Loucy (cell line): ENCODE measurements at regions not wholly inside any gene's neighbourhood (a gene's known extent, or its start where the extent isn't known, plus 50 kb on each side); places are given as distances from the start of the nearest gene placed in this dataset.

ENCODE experiments used
- H2AFZ ChIP-seq: fragments of 200-600 bp; sonication (generic); 2 replicates; pipeline ENCODE4 v1.6.0; 2016; ENCODE audit warnings: antibody characterized with exemption, mild to moderate bottlenecking, low read length, moderate library complexity
- H3F3A ChIP-seq: fragments of 200-600 bp; 2 replicates; pipeline ENCODE4 v1.6.0; 2016; ENCODE audit warnings: antibody characterized with exemption, low read depth, mild to moderate bottlenecking
- H3K27me3 ChIP-seq: fragments of 200-600 bp; sonication (generic); 2 replicates; pipeline ENCODE4 v1.6.1; 2014; ENCODE audit warnings: low read length, mild to moderate bottlenecking; ENCODE audit not compliant: insufficient read depth, poor library complexity, severe bottlenecking
- H3K36me3 ChIP-seq: fragments of 200-600 bp; sonication (generic); 2 replicates; pipeline ENCODE4 v1.6.1; 2016; ENCODE audit warnings: low read length; ENCODE audit not compliant: insufficient read depth
- H3K4me1 ChIP-seq: fragments of 200-600 bp; sonication (generic); 2 replicates; pipeline ENCODE4 v1.5.1; 2014; ENCODE audit warnings: low read length, mild to moderate bottlenecking; ENCODE audit not compliant: insufficient read depth, poor library complexity, severe bottlenecking
- H3K4me2 ChIP-seq: fragments of 200-600 bp; sonication (generic); 2 replicates; pipeline ENCODE4 v1.6.0; 2014; ENCODE audit warnings: antibody characterized with exemption, low read length, low read depth, mild to moderate bottlenecking; ENCODE audit not compliant: poor library complexity, severe bottlenecking
- H3K4me3 ChIP-seq: fragments of 200-600 bp; sonication (generic); 2 replicates; pipeline ENCODE4 v1.5.1; 2014; ENCODE audit warnings: low read length, mild to moderate bottlenecking, mixed read lengths; ENCODE audit not compliant: poor library complexity, severe bottlenecking
- H3K79me2 ChIP-seq: fragments of 200-600 bp; sonication (generic); 2 replicates; pipeline ENCODE4 v1.6.1; 2014; ENCODE audit warnings: low read length; ENCODE audit not compliant: insufficient read depth
- H3K9ac ChIP-seq: fragments of 200-600 bp; sonication (generic); 2 replicates; pipeline ENCODE4 v1.6.0; 2014; ENCODE audit warnings: mild to moderate bottlenecking, low read depth, low read length, moderate library complexity; ENCODE audit not compliant: poor library complexity, severe bottlenecking
- H3K9me2 ChIP-seq: fragments of 200-600 bp; sonication (generic); replicated peaks from 2 replicates; pipeline ENCODE4 v1.6.1; 2016; ENCODE audit warnings: low read depth, low read length, mixed read lengths
- H3K9me3 ChIP-seq: fragments of 200-600 bp; sonication (generic); 2 replicates; pipeline ENCODE4 v1.6.1; 2014; ENCODE audit warnings: mild to moderate bottlenecking, antibody characterized with exemption, low read length, low read depth; ENCODE audit not compliant: insufficient read depth
- H4K20me1 ChIP-seq: fragments of 200-600 bp; sonication (generic); 2 replicates; pipeline ENCODE4 v1.6.0; 2014; ENCODE audit warnings: antibody characterized with exemption, low read length, mild to moderate bottlenecking; ENCODE audit not compliant: insufficient read depth, poor library complexity, severe bottlenecking
- EZH2phosphoT487 ChIP-seq: fragments of 200-600 bp; IDR thresholded peaks from 2 replicates; pipeline ENCODE4 v1.6.1; 2018; ENCODE audit warnings: antibody characterized with exemption, mild to moderate bottlenecking, moderate library complexity, borderline replicate concordance
- TF ChIP-seq, protein P1 (sequence below): fragments of 200-600 bp; sonication (generic); conservative IDR thresholded peaks from 2 replicates; pipeline ENCODE4 v1.5.1; 2014; ENCODE audit warnings: mild to moderate bottlenecking, antibody characterized with exemption, low read length

GRCh38 chr2:128742467-128742866, 423.8 kb upstream of the HS6ST1 start:
- Histone ChIP-seq H3K27me3 (no peaks in the 10 kb centered on the region), H3K79me2 (no peaks in the 10 kb centered on the region), H3K4me2 (no peak overlapping the region), H3K36me3 (no peaks in the 10 kb centered on the region), H3K9me3 (no peaks in the 10 kb centered on the region), H3K4me3 (no peak overlapping the region), H3K4me1 (peaks cover 28% of the 10 kb centered on the region), H3F3A (no peaks in the 10 kb centered on the region), H2AFZ (no peak overlapping the region), H3K9me2 (no peaks in the 10 kb centered on the region), H4K20me1 (no peaks in the 10 kb centered on the region), H3K9ac (no peak overlapping the region)
- TF ChIP-seq, protein P1, sequence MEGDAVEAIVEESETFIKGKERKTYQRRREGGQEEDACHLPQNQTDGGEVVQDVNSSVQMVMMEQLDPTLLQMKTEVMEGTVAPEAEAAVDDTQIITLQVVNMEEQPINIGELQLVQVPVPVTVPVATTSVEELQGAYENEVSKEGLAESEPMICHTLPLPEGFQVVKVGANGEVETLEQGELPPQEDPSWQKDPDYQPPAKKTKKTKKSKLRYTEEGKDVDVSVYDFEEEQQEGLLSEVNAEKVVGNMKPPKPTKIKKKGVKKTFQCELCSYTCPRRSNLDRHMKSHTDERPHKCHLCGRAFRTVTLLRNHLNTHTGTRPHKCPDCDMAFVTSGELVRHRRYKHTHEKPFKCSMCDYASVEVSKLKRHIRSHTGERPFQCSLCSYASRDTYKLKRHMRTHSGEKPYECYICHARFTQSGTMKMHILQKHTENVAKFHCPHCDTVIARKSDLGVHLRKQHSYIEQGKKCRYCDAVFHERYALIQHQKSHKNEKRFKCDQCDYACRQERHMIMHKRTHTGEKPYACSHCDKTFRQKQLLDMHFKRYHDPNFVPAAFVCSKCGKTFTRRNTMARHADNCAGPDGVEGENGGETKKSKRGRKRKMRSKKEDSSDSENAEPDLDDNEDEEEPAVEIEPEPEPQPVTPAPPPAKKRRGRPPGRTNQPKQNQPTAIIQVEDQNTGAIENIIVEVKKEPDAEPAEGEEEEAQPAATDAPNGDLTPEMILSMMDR, result no peak
- no peak for TF ChIP-seq EZH2phosphoT487

GRCh38 chr2:128745946-128746345, 427.3 kb upstream of the HS6ST1 start:
- Histone ChIP-seq H3F3A (no peaks in the 10 kb centered on the region), H3K9me3 (no peaks in the 10 kb centered on the region), H3K4me3 (no peak overlapping the region), H3K9ac (peak overlapping the region; percentile 24), H4K20me1 (no peaks in the 10 kb centered on the region), H3K4me2 (no peak overlapping the region), H3K27me3 (no peaks in the 10 kb centered on the region), H3K4me1 (peaks cover 26% of the 10 kb centered on the region), H2AFZ (no peak overlapping the region), H3K36me3 (no peaks in the 10 kb centered on the region), H3K9me2 (no peaks in the 10 kb centered on the region), H3K79me2 (no peaks in the 10 kb centered on the region)
- TF ChIP-seq, protein P1, result no peak
- TF ChIP-seq EZH2phosphoT487, result no peak

- H2AFZ ChIP-seq, result no peak overlapping the region
- TF ChIP-seq, protein P1, result no peak
- TF ChIP-seq EZH2phosphoT487, result no peak
Measured at GRCh38 chr2:128746356-128746755, 427.7 kb upstream of the HS6ST1 start.

More at GRCh38 chr2:128746356-128746755, 427.7 kb upstream of the HS6ST1 start:
- Histone ChIP-seq H3K4me1 (peaks cover 30% of the 10 kb centered on the region), H3K4me3 (no peak overlapping the region), H4K20me1 (no peaks in the 10 kb centered on the region), H3K9ac (peak overlapping the region; percentile 24), H3K36me3 (no peaks in the 10 kb centered on the region), H3K79me2 (no peaks in the 10 kb centered on the region), H3K4me2 (no peak overlapping the region), H3K27me3 (no peaks in the 10 kb centered on the region), H3F3A (no peaks in the 10 kb centered on the region), H3K9me3 (no peaks in the 10 kb centered on the region), H3K9me2 (no peaks in the 10 kb centered on the region)
